HL-60/S4 treated with phorbol 12-myristate 13-acetate at 8.2 ng/mL for 4 days and 3 days (cell line): ENCODE measurements at regions not wholly inside any gene's neighbourhood (a gene's known extent, or its start where the extent isn't known, plus 50 kb on each side); places are given as distances from the start of the nearest gene placed in this dataset.
"Not testable (repeated sequence)": the region's sequence is repeated elsewhere in the genome, so short reads cannot be mapped to it uniquely, and the experiment has no call there.

Experiments used
- in situ Hi-C: fragments of 300-500 bp; cut with MboI; formaldehyde crosslinking; loops from 2 replicates; pipeline ENCODE4 v1.15.0; 2022; ENCODE audit warnings: low sequenced_read_pairs

DNA sequence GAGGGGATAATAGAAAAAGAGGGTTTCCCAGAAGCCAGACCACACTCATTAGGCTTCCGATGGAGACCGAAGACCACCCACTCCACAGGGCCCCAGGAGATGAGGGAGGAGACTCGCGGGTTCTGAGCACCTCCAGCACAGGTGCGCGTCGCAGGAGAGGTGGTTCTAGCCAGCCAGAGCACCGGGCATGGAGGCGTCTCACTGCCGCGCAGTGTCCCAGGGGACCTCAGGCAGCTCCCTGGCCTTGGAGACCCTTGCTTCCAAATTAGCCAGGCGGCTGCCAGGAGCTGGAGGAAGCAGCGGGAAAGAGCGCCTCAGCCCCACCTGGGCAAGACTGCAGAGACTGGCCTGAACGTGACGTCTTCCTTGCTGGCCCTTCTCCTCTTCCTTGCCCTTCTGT, 115.4 kb upstream of the FBXL7 start:
- in situ Hi-C loops, result no loop called here

DNA sequence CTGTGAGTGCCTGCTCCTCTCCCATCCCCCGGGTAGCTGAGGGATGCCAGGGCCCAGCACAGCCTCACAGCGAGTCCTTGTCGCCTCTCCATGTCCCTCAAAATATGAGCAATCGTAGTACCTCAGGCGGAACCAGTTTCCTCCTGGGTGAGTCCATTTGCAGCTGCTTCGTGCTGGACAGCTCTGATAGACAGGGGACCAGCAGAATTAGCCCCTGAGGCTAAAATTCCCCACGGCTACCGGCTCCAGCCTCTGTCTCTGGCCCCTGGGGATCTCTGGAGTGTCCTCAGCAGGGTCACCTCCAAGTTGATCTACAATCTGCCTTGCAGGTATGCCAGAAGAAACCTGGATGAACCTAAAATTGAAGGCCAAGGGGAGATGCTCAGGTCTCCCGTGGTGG, 115.8 kb upstream of the FBXL7 start:
- in situ Hi-C loops, result no loop called here

DNA sequence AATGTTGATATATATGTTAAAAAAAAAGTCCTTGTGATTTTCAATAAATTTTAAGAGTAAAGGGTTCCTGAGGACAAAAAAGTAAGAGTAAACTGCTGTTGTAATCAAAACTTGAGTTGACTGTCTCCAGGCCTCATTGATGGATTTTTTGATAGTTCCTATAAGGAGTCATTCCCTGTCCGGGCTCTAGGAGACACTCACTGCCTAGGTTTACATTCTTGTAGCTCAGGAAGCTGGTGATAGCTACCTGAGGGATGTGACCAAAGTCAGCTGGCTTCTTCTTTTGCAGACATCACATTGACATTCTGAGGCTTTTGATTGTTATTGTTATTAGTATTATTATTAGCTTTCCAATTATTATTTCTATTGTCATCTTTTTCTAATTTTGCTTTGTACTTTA, 116.5 kb upstream of the FBXL7 start:
- in situ Hi-C loops, result no loop called here

DNA sequence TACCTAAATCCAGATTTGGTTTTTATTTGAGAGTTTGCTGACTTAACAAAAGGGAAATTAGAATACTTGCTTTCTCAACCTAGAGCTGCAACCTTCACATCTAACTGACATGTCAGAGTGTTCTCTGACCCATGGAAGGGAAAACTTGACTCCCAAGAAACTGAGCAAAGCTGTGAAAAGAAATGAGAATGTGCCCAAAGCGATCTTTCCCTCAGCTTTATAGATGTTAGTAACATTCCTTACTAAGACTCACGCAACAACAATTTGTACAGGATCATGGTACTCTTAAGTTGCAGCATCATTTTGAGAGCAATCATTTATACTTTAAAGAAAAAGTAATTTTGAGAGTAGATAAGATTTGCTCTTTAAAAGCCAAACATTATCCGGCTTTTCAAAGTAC, 117.0 kb upstream of the FBXL7 start:
- in situ Hi-C loops, result no loop called here

DNA sequence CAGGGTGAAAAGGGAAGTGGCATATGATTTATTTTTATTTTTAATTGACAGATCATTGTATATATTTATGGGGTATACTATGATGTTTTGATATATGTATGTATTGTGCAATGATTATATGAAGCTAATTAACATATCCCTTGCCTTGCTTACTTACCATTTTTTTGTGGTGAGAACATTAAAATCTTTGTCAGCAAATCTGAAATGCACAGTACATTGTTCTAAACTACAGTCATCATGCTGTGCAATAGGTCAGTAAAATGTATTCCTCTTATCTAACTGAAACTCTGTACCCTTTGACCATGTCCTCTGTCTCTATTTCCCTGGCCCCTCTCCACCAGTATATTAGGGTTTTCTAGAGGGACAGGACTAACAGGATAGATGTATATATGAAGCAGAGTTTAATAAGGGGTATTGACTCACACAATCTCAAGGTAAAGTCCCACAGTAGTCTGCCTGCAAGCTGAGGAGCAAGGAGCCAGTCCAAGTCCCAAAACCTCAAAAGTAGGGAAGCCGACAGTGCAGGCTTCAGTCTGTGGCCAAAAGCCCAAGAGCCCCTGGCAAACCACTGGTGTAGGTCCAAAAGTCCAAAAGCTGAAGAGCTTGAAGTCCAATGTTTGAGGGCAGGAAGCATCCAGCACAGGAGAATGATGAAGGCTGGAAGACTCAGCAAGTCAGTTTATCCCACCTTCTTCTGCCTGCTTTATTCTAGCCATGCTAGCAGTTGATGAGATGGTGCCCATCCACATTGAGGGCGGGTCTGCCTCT, 122.2 kb upstream of the FBXL7 start:
- in situ Hi-C loops, result no loop called here

DNA sequence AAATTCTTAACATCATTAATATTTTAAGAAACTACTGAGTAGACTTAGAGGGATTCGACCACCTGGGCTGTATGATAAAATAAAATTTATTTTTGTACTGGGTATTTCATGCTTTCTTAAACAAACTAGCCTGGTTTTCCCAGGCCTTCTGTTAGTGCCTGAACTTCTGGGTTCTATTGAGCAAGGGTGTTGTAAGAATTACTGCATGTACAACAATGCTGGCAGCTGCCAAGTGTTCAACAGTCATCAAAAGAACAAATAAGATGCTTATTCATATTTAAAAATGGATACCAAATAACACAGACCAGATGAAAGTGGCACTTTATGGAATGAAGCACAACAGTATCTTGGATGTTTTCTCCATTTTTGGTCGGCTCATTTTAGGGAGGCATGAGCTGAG, 123.2 kb upstream of the FBXL7 start:
- in situ Hi-C loops, result no loop called here

DNA sequence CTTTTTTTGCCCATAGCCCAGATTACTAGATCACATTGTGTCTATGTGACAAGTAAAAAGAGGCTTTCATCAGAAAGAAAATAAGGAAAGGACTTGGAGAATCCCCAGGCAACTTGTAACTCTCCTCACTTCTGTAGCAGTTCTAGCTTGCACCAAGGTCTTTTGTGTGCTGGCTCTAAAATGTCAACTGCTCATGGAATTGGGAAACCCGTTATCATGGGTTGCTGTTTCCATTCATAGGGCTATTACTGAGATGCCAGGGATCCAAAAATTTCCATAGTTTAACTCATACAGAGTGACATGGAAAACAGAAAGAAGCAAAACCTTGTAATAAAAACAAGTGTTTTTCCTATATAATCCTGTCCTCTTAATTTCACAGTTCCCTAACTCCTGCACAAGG, 123.9 kb upstream of the FBXL7 start:
- in situ Hi-C loops, result no loop called here

DNA sequence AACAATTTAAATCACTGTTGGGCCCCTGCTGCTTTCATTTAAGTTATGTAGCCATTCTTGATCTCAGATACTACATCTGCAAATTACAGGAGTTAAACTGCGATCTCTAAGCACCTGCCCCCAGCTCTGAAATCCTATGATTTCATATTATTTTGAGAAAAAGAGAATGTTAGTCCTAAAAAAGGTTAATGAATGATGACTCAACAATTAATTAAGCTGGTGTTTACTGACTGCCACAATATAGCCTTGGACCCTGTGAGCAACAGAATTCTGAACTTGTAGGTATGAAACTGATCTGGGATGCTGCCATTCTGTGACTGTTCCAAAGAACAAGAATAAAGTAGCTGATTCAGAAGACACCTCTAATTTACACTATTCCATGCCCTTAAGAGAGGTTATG, 124.4 kb upstream of the FBXL7 start:
- in situ Hi-C loops, result no loop called here

DNA sequence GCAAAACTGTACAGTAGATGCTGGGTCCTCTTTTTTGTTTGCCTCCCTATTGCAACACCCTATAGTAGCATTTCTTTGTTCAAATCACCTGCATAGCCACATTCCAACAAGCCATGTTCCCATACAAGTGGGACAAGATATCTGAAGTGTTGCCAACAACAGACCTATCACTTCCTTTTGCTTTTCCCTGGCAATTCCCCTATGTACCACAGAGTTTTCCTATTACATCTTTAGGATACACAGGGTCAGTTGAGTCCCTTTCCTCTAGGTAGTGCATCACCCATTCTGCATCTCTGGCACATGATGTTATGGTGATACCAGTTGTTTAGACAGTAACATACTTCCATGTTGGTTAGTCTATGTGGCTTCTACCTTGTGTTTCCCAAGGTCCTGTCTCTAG, 125.1 kb upstream of the FBXL7 start:
- in situ Hi-C loops, result no loop called here

DNA sequence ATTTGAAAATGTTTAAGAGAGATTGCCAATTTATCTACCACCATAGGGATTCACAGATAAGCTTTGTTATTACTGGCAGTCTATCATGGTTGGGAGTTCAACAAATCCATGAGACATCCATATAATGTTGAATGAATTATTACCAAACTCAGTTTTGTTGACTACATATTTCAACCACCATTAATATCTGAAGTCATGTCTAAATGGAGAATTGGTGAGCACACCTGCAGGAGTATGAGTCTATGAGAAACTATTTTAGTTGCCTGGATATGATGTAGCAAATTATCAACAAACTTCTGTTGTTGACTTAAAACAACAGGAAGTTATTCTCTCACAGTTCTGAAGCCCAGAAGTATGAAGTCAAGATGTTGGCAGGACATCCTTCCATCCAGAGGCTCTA, 126.8 kb upstream of the FBXL7 start:
- in situ Hi-C loops, result no loop called here

DNA sequence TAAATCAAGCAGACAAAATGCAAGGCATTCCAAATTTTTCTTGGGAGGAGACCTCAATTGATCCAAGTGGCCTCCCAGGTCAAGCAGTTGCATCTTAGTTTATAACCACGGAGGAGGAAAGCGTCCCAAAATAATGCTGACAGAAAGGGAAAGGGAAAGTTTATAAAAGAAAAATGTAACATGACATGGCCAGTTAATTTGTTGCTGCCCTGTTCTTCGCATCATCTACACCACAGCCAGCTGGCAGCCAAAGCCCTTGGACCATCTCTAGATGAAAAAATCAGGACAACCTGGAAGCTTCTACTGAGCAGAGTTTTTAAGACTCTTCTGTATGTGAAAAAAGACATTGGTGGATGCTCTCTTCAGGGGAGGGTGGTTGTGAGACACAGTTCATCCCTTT, 128.8 kb upstream of the FBXL7 start:
- in situ Hi-C loops, result no loop called here

DNA sequence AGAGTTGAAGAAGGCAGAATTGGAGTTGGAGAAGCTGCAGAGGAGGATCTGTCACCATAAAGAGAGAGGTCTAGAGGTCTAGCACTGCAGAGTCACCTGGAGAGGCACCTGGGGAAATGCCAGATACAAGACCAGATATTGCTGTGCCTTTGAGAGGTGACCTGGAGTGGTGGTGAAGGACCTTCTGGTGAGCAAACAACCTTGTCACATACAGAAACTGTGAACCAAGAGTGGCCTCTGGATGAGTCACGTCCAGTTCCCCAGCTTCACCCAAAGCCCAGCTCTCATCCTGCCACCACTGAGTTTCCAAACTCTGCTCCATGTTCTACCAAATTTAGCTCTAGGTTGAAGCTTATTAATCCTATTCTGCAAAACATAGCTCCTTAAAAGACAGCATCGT, 131.1 kb upstream of the FBXL7 start:
- in situ Hi-C loops, result no loop called here

DNA sequence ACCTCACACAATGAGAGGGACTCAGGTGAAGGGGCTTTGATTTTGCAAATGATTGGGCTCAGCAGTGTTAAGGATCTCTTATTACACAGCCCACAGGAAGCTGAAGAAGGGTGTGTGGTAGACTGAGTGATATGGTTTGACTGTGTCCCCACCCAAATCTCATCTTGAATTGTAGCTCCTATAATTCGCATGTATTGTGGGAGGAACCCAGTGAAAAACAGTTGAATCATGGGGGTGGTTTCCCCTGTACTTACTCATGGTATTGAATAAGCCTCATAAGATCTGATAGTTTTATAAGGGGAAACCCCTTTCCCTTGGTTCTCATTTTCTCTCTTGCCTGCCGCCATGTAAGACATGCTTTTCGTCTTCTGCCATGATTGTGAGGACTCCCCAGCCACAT, 132.5 kb upstream of the FBXL7 start:
- in situ Hi-C loops, result no loop called here

DNA sequence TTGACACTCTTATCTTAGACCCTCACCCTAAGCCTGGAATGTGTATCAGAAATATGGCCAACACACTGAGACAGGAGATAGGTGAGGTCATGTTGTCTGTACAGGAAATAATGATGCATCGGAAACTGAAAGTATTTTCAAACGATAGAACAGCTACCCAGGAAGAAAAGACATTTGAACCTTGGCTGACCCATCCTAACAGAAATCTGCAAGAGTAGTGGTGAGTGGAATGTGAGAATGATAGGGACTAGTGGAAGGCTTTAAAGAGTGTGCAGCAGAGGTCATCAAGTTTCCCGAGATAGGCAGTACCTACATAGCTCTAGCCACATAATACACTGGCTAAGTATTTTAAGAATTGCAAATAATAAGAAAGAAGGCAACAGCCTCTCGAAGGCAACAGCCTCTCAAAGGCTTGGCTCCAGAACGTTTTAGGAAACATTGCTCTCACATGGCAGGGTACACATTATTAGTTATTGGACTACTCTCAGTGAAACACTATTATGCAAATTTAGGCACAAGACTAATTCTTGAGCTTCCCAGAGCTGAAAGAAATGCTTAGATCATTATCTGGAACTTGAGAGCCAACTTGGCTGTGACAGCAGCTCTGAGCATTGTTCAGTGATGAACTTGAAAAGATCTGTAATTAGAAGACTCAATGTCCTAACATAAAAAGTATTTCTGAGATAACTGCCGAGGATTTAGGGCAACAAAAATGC, 133.1 kb upstream of the FBXL7 start:
- in situ Hi-C loops, result no loop called here

DNA sequence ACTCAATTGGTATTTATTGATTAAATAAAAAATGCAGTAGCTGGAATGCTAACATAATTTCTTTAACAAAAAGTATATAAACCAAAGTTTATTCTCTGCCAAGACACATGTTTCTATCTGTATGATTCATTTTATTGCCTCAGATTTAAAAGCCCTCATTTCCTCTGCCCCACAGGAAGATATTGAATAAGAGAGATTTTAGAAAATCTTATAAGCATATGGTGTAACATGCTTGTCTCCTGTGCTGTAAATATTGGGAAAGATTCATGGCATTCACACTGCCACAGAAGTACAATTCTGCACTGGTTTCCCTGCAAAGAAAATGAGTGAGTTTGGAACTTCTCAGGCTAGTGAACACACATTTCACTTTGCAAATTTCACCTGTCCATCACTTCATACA, 134.9 kb upstream of the FBXL7 start:
- in situ Hi-C loops, result no loop called here

DNA sequence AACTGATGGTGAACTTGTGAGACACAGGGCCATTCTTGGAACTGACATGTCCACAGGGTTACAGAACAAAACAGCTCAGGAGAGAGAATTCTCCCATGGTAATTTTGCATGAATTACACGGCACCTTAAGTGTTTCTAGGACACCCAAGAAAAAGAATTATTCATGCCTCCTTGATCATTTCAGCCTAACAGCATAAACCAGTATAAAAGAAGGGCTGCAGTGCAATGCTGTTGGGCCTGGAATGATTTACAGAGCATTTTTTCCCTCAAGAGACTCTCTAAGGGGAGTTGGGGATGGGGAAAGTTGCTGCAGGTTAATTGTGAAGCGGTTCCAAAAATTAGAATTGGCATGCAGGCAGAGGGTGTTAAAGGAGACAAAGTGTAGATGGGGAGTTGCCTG, 136.4 kb upstream of the FBXL7 start:
- in situ Hi-C loops, result no loop called here

DNA sequence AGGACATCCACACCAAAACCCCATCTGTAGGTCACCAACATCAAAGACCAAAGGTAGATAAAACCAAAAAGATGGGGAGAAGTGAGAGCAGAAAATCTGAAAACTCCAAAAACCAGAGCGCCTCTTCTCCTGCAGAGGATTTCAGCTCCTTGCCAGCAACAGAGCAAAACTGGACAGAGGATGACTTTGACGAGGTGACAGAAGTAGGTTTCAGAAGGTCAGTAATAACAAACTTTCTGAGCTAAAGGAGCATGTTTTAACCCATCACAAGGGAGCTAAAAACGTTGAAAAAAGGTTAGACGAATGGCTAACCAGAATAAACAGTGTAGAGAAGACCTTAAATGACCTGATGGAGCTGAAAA, 142.9 kb upstream of the FBXL7 start:
- in situ Hi-C loops, result not testable (repeated sequence)

DNA sequence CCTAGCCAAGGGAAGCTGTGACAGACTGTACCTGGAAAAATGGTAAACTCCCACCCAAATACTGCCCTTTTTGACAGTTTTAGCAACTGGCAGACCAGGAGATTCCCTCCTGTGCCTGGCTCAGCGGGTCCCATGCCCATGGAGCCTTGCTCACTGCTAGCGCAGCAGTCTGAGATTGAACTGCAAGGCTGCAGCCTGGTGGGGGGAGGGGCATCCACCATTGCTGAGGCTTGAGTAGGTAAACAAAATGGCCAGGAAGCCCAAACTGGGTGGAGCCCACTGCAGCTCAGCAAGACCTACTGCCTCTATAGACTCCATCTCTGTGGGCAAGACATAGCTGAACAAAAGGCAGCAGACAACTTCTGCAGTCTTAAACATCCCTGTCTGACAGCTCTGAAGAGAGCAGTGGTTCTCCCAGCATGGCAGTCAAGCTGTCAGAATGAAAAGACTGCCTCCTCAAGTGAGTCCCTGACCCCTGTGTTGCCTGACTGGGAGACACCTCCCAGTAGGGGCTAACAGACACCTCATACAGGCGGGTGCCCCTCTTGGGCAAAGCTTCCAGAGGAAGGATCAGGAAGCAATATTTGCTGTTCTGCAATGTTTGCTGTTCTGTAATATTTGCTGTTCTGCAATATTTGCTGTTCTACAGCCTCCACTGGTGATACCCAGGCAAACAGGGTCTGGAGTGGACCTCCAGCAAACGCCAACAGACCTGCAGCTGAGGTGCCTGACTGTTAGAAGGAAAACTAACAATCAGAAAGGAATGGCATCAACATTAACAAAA, 143.5 kb upstream of the FBXL7 start:
- in situ Hi-C loops, result not testable (repeated sequence)

DNA sequence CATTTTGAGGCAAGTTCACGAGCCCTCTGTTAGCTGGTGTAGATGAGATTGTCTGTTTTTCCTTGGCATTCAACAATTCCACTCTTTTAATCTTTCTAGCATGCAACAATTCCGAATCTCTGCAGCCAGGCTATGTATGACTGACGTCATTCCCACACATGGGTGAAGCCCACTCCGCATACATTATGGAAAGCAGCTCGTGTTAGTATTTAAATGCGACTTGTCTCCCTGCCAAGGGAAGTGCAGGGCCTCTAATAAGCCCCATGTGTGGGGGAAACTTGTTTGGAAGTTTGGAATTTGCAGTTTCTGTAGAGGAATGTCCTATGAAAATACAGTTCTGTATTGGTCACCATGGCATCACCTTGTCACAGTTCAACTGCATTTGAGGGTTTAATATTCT, 146.0 kb upstream of the FBXL7 start:
- in situ Hi-C loops, result no loop called here

DNA sequence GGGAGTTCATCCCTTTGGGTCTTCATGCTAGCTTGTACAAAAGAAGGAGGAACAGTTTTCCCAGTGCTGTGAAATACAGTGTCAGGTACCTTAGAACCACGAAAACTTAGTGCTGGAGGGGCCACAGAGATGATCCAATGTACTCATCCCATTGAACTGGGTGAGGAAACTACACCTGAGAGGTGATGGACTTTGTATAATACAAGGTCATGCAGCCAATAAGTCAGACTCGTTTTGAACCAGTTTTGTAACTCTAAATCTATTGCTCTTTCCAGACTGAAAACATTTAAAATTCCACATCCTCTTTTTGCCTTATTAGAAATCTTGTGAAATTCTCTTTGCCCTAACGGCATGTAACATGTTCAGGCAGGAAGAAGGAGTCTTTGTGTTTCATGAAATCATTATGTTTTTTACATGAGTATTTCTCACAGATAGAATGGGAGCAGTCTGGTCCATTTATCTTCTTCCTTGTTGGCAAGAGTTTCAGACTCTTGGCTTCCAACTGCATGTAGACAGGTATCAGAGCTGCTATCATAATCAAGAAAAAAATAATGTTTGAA, 146.8 kb upstream of the FBXL7 start:
- in situ Hi-C loops, result no loop called here

DNA sequence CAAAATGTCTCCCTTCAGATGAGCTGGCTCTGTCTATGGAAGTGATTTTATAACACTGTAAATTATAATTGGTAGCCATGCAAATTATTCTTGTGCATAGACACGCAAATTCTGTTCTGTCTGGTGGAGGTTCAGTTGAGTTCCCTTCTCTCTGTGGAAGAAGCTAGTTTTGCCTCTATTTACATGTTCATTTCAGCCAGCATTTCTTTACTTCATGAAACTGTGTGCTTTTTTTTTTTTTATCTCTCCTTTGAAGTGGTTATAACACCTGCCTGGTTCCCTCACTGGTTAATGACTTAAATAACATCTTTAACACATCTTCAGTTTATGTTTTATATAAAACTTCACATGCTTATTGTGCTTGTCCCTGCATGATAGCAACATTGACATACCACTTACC, 149.4 kb upstream of the FBXL7 start:
- in situ Hi-C loops, result no loop called here

DNA sequence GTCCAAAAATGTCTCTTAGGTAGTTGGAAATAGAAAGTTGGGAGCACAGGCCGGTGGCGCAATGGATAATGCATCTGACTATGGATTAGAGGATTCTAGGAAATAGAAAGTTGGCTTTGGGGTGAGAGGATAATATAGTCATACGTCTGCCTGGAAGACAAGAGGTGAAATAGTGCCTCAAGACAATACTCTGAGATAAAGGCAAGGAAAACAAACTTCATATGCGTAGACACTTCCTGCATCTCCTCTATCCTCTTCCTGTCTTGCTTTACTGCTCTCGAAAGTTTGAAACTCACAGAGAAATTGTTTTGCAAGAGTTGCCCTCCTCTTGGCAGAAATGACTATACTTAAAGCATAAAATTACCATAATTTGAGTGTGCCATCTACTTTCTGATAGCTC, 153.2 kb upstream of the FBXL7 start:
- in situ Hi-C loops, result no loop called here
